Right ventricle myocardium superior (tissue), 1 donor: ENCODE measurements at regions not wholly inside any gene's neighbourhood (a gene's known extent, or its start where the extent isn't known, plus 50 kb on each side); places are given as distances from the start of the nearest gene placed in this dataset.
A peak's percentile ranks its signal among the peaks of the same experiment; 100 is the strongest.

Experiments used
- ATAC-seq: fragments of 200-7000 bp; cut with Tn5 transposase; one replicate; pipeline ENCODE4 v1.9.1; 2020; ENCODE audit warnings: mild to moderate bottlenecking; ENCODE audit not compliant: poor library complexity
- DNase-seq: peaks from one replicate; pipeline ENCODE4 v3.0.0-alpha.2; 2020
- intact Hi-C: fragments of 100-400 bp; cut with DNase I; formaldehyde crosslinking; loops from one replicate; pipeline ENCODE4 v1.11.2; 2022
- donor health status: DM: no; HTN: yes; CAD: no; lungs with severe emphysema.

- ATAC-seq (no peak), DNase-seq (no peak)
- intact Hi-C loops: no loop called here
Measured at GRCh38 chr2:41068740-41069139, 616.9 kb upstream of the SLC8A1 start.

- DNase-seq: no peak
- ATAC-seq: no peak
- intact Hi-C loops: no loop called here
Measured at GRCh38 chr2:41078341-41078740, 626.5 kb upstream of the SLC8A1 start.

GRCh38 chr2:41079011-41079410 is 627.1 kb upstream of the SLC8A1 start:
- ATAC-seq (no peak), DNase-seq (no peak)
- intact Hi-C loops: no loop called here

- intact Hi-C loops: no loop called here
- ATAC-seq (no peak), DNase-seq (no peak)
Measured at GRCh38 chr2:41084321-41084720, 632.4 kb upstream of the SLC8A1 start.

- ATAC-seq: no peak
- DNase-seq: no peak
- intact Hi-C loops: no loop called here
Measured at GRCh38 chr2:41087946-41088345, 636.1 kb upstream of the SLC8A1 start.

GRCh38 chr2:41101281-41101680 is 649.4 kb upstream of the SLC8A1 start:
- DNase-seq: no peak
- intact Hi-C loops: no loop called here
- ATAC-seq: no peak

GRCh38 chr2:41109744-41110143 is 657.9 kb upstream of the SLC8A1 start:
- no peak for DNase-seq
- intact Hi-C loops: no loop called here
- no peak for ATAC-seq

- intact Hi-C loops: no loop called here
- DNase-seq (no peak), ATAC-seq (peak; percentile 38)
Measured at GRCh38 chr2:41111836-41112627, 660.1 kb upstream of the SLC8A1 start.

- no peak for ATAC-seq
- intact Hi-C loops: no loop called here
Measured at GRCh38 chr2:41116106-41116797, 664.4 kb upstream of the SLC8A1 start.

GRCh38 chr2:41119489-41119888 is 667.6 kb upstream of the SLC8A1 start:
- intact Hi-C loops: no loop called here
- DNase-seq (no peak), ATAC-seq (no peak)

More at GRCh38 chr2:41116106-41116797, 664.4 kb upstream of the SLC8A1 start:
- no peak for DNase-seq

- DNase-seq: no peak
- no peak for ATAC-seq
- intact Hi-C loops: no loop called here
Measured at GRCh38 chr2:41123341-41123740, 671.5 kb upstream of the SLC8A1 start.

GRCh38 chr2:41127351-41127750 is 675.5 kb upstream of the SLC8A1 start:
- intact Hi-C loops: no loop called here
- DNase-seq (no peak), ATAC-seq (no peak)

GRCh38 chr2:41129988-41130387 is 678.1 kb upstream of the SLC8A1 start:
- no peak for ATAC-seq
- no peak for DNase-seq

GRCh38 chr2:41137031-41137430 is 685.1 kb upstream of the SLC8A1 start:
- ATAC-seq (no peak), DNase-seq (no peak)
- intact Hi-C loops: no loop called here

More at GRCh38 chr2:41129988-41130387, 678.1 kb upstream of the SLC8A1 start:
- intact Hi-C loops: no loop called here

- DNase-seq (no peak), ATAC-seq (no peak)
- intact Hi-C loops: no loop called here
Measured at GRCh38 chr2:41141146-41141791, 689.4 kb upstream of the SLC8A1 start.

- intact Hi-C loops: no loop called here
- no peak for ATAC-seq
- no peak for DNase-seq
Measured at GRCh38 chr2:41142478-41142877, 690.6 kb upstream of the SLC8A1 start.

GRCh38 chr2:41145066-41145465 is 693.2 kb upstream of the SLC8A1 start:
- DNase-seq (no peak), ATAC-seq (no peak)
- intact Hi-C loops: no loop called here

GRCh38 chr2:41149054-41149453 is 697.2 kb upstream of the SLC8A1 start:
- ATAC-seq (no peak), DNase-seq (no peak)
- intact Hi-C loops: no loop called here

- no peak for DNase-seq
- ATAC-seq: no peak
- intact Hi-C loops: no loop called here
Measured at GRCh38 chr2:41151746-41152145, 699.9 kb upstream of the SLC8A1 start.

GRCh38 chr2:41152318-41152717 is 700.4 kb upstream of the SLC8A1 start:
- no peak for DNase-seq
- ATAC-seq: no peak
- intact Hi-C loops: no loop called here
